ENCODE measurements at regions not wholly inside any gene's neighbourhood (a gene's known extent, or its start where the extent isn't known, plus 50 kb on each side); places are given as distances from the start of the nearest gene placed in this dataset.

- TF ChIP-seq POLR2A (IDR thresholded peaks at IDR 0.05) (no peak), CTCF (IDR thresholded peaks at IDR 0.05) (no peak)
Observed at GRCh38 chr3:5349343-5349742, 161.8 kb downstream of the EDEM1 start.
